ENCODE measurements at regions not wholly inside any gene's neighbourhood (a gene's known extent, or its start where the extent isn't known, plus 50 kb on each side); places are given as distances from the start of the nearest gene placed in this dataset.

- no peak for ATAC-seq
These were observed 187.4 kb upstream of the SH3BP4 start for GRCh38 chr2:234764372-234764771.

- ATAC-seq, result no peak
These were observed 188.6 kb upstream of the SH3BP4 start for GRCh38 chr2:234763002-234763873.

- no peak for ATAC-seq
These were observed 189.9 kb upstream of the SH3BP4 start for GRCh38 chr2:234761910-234762309.

- ATAC-seq, result no peak
These were observed 197.7 kb upstream of the SH3BP4 start for GRCh38 chr2:234754126-234754525.

- ATAC-seq, result no peak
These were observed 198.1 kb upstream of the SH3BP4 start for GRCh38 chr2:234753701-234754100.

GRCh38 chr2:234752966-234753365, 198.9 kb upstream of the SH3BP4 start:
- no peak for ATAC-seq

- ATAC-seq, result no peak
These were observed 200.4 kb upstream of the SH3BP4 start for GRCh38 chr2:234751275-234751973.

- ATAC-seq, result no peak
These were observed 203.8 kb upstream of the SH3BP4 start for GRCh38 chr2:234747833-234748559.

GRCh38 chr2:234747032-234747431, 204.8 kb upstream of the SH3BP4 start:
- no peak for ATAC-seq

- no peak for ATAC-seq
These were observed 206.5 kb upstream of the SH3BP4 start for GRCh38 chr2:234745347-234745746.

GRCh38 chr2:234741976-234742375, 209.8 kb upstream of the SH3BP4 start:
- ATAC-seq, result no peak

- no peak for ATAC-seq
These were observed 212.8 kb upstream of the SH3BP4 start for GRCh38 chr2:234739061-234739460.

- no peak for ATAC-seq
These were observed 216.0 kb upstream of the SH3BP4 start for GRCh38 chr2:234735829-234736228.

GRCh38 chr2:234733795-234734600, 217.8 kb upstream of the SH3BP4 start:
- ATAC-seq, result no peak

- no peak for ATAC-seq
These were observed 218.7 kb upstream of the SH3BP4 start for GRCh38 chr2:234733093-234733489.

- ATAC-seq, result no peak
These were observed 219.3 kb upstream of the SH3BP4 start for GRCh38 chr2:234732404-234733092.

GRCh38 chr2:234731236-234731635, 220.6 kb upstream of the SH3BP4 start:
- no peak for ATAC-seq

GRCh38 chr2:234730066-234730640, 221.7 kb upstream of the SH3BP4 start:
- no peak for ATAC-seq

- ATAC-seq, result no peak
These were observed 226.1 kb upstream of the SH3BP4 start for GRCh38 chr2:234725528-234726264.

GRCh38 chr2:234724850-234725249, 227.0 kb upstream of the SH3BP4 start:
- ATAC-seq, result no peak

- ATAC-seq, result no peak
These were observed 226.5 kb upstream of the ARL4C start for GRCh38 chr2:234723400-234723799.
